ENCODE measurements at regions not wholly inside any gene's neighbourhood (a gene's known extent, or its start where the extent isn't known, plus 50 kb on each side); places are given as distances from the start of the nearest gene placed in this dataset.

GRCh38 chr12:43072431-43072830 is 479.6 kb downstream of the ADAMTS20 start:
- H3K27ac Mint-ChIP-seq: no peak overlapping the region
- H3K23me2 ChIP-seq (ENCODE audit: insufficient read length, low read depth, low read length, poor library complexity, severe bottlenecking): no peaks in the 10 kb centered on the region

More at GRCh38 chr12:43072431-43072830, 479.6 kb downstream of the ADAMTS20 start:
- WGBS (ENCODE audit: extremely low coverage, insufficient read length, low lambda C conversion rate): no CpG with 5 or more reads among the region's 1 CpG
- Histone ChIP-seq H3K79me1 (ENCODE audit: insufficient read depth, low read depth, low read length, poor library complexity, severe bottlenecking) (no peaks in the 10 kb centered on the region), H3K4ac (ENCODE audit: low read depth, low read length) (no peak overlapping the region), H3K4me1 (ENCODE audit: insufficient read depth, low read length) (no peaks in the 10 kb centered on the region), H4K5ac (ENCODE audit: insufficient read length, low read depth, low read length) (no peak overlapping the region), H3K4me2 (ENCODE audit: insufficient read depth, insufficient read length, low read length) (no peak overlapping the region), H3K18ac (ENCODE audit: insufficient read length, low read depth, low read length) (no peak overlapping the region), H3K27ac (ENCODE audit: insufficient read length, low read depth, low read length) (no peak overlapping the region), H3K27me3 (ENCODE audit: insufficient read depth, low read length) (no peaks in the 10 kb centered on the region), H2BK12ac (ENCODE audit: insufficient read length, low read depth, low read length) (no peak overlapping the region), H2BK15ac (ENCODE audit: low read depth, low read length) (no peak overlapping the region), H3K14ac (ENCODE audit: insufficient read depth, low read length) (no peak overlapping the region), H3K9ac (ENCODE audit: extremely low read depth, insufficient read length, low read length) (no peak overlapping the region), H3K9me3 (ENCODE audit: control insufficient read depth, low read depth, low read length) (no peaks in the 10 kb centered on the region), H3T11ph (ENCODE audit: low read length) (no peak overlapping the region), H3K56ac (ENCODE audit: insufficient read length, low read depth, low read length) (no peak overlapping the region), H4K91ac (ENCODE audit: insufficient read length, low read depth, low read length) (no peak overlapping the region), H3K79me2 (ENCODE audit: insufficient read depth, low read length) (no peaks in the 10 kb centered on the region), H4K8ac (replicated peaks; ENCODE audit: insufficient read length, low read depth, low read length) (no peak overlapping the region), H2BK20ac (ENCODE audit: low read depth, low read length, poor library complexity, severe bottlenecking) (no peak overlapping the region), H2BK120ac (ENCODE audit: low read depth, low read length, poor library complexity, severe bottlenecking) (no peak overlapping the region), H2AK5ac (ENCODE audit: insufficient read length, low read length) (no peak overlapping the region), H2BK5ac (ENCODE audit: insufficient read length, low read length) (no peak overlapping the region), H2AFZ (ENCODE audit: low read length) (no peak overlapping the region), H3K23ac (ENCODE audit: insufficient read length, low read depth, low read length) (no peak overlapping the region), H4K20me1 (ENCODE audit: control insufficient read depth, insufficient read depth, insufficient read length) (no peaks in the 10 kb centered on the region)
- H3K27me3 Mint-ChIP-seq (ENCODE audit: low read depth): no peaks in the 10 kb centered on the region
- H3K4me1 Mint-ChIP-seq: no peaks in the 10 kb centered on the region
- DNase-seq: no peak
- H3K9me3 Mint-ChIP-seq: no peaks in the 10 kb centered on the region; a peak in 1 of 5 replicates
- TF ChIP-seq, protein P1, sequence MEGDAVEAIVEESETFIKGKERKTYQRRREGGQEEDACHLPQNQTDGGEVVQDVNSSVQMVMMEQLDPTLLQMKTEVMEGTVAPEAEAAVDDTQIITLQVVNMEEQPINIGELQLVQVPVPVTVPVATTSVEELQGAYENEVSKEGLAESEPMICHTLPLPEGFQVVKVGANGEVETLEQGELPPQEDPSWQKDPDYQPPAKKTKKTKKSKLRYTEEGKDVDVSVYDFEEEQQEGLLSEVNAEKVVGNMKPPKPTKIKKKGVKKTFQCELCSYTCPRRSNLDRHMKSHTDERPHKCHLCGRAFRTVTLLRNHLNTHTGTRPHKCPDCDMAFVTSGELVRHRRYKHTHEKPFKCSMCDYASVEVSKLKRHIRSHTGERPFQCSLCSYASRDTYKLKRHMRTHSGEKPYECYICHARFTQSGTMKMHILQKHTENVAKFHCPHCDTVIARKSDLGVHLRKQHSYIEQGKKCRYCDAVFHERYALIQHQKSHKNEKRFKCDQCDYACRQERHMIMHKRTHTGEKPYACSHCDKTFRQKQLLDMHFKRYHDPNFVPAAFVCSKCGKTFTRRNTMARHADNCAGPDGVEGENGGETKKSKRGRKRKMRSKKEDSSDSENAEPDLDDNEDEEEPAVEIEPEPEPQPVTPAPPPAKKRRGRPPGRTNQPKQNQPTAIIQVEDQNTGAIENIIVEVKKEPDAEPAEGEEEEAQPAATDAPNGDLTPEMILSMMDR (conservative IDR thresholded peaks at IDR 0.05): no peak
- H3K36me3 Mint-ChIP-seq (ENCODE audit: insufficient read depth in 1 of 3, low read depth in 3 of 3): no peaks in the 10 kb centered on the region; a peak in 1 of 7 replicates
- H3K4me3 Mint-ChIP-seq: no peak overlapping the region
